KMS-11 (cell line): ENCODE measurements at regions not wholly inside any gene's neighbourhood (a gene's known extent, or its start where the extent isn't known, plus 50 kb on each side); places are given as distances from the start of the nearest gene placed in this dataset.

Experiments used
- H2AFZ ChIP-seq: fragments of 200-600 bp; sonication (generic); 2 replicates; pipeline ENCODE4 v1.6.1; 2016; ENCODE audit warnings: antibody characterized with exemption, mixed run types, low read depth
- H3K27ac ChIP-seq: fragments of 200-600 bp; sonication (generic); 2 replicates; pipeline ENCODE4 v1.6.1; 2016; ENCODE audit warnings: mild to moderate bottlenecking, mixed run types
- H3K27me3 ChIP-seq: fragments of 200-600 bp; sonication (generic); 2 replicates; pipeline ENCODE4 v1.6.1; 2017; ENCODE audit warnings: mild to moderate bottlenecking, low read depth, mixed run types, moderate library complexity; ENCODE audit not compliant: insufficient read depth
- H3K36me3 ChIP-seq: fragments of 200-600 bp; sonication (generic); 2 replicates; pipeline ENCODE4 v1.6.1; 2017; ENCODE audit warnings: mild to moderate bottlenecking, mixed run types; ENCODE audit not compliant: insufficient read depth
- H3K4me1 ChIP-seq: fragments of 200-600 bp; sonication (generic); 2 replicates; pipeline ENCODE4 v1.6.1; 2016; ENCODE audit warnings: mild to moderate bottlenecking, low read depth, mixed run types; ENCODE audit not compliant: poor library complexity, severe bottlenecking
- H3K4me2 ChIP-seq: fragments of 200-600 bp; sonication (generic); 2 replicates; pipeline ENCODE4 v1.7.0; 2016; ENCODE audit warnings: mild to moderate bottlenecking, mixed run types
- H3K4me3 ChIP-seq: fragments of 200-600 bp; sonication (generic); IDR thresholded peaks from 2 replicates; pipeline ENCODE4 v1.6.1; 2017; ENCODE audit warnings: low read depth, low read length, mixed read lengths; ENCODE audit not compliant: insufficient read depth
- H3K79me2 ChIP-seq: fragments of 200-600 bp; sonication (generic); 2 replicates; pipeline ENCODE4 v1.6.1; 2016; ENCODE audit warnings: low read depth, mixed run types; ENCODE audit not compliant: insufficient read depth
- H3K9ac ChIP-seq: fragments of 200-600 bp; sonication (generic); 2 replicates; pipeline ENCODE4 v1.6.1; 2016; ENCODE audit warnings: mild to moderate bottlenecking, mixed run types
- H4K20me1 ChIP-seq: fragments of 200-600 bp; sonication (generic); 2 replicates; pipeline ENCODE4 v1.6.1; 2016; ENCODE audit warnings: mild to moderate bottlenecking, mixed run types; ENCODE audit not compliant: insufficient read depth
- TF ChIP-seq, protein P1 (sequence below): fragments of 200-600 bp; sonication (generic); conservative IDR thresholded peaks from 2 replicates; pipeline ENCODE4 v1.6.1; 2017; ENCODE audit warnings: low read depth, mild to moderate bottlenecking, antibody characterized with exemption, low read length, moderate library complexity, mixed read lengths

DNA sequence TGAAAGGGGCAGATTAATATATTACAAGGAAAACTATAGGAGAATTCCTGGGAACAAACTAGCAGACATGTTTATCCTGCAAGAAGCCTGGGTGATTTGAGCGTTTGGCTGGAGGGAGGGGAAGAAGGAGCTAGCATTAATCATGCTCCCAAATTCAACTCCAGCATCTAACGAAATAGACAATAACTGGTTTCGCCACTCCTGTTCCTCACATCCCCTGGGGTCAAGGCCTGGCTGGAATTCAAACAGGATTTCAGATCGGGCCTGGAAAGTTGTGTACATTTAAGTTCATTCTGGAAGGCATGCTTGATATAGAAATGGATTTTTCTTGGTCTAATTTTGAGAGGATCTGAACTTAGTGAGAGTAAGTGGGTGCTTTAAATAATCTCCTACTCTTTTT is 126.1 kb upstream of the CTAGE1 start:
- Histone ChIP-seq H4K20me1 (no peaks in the 10 kb centered on the region), H3K4me3 (no peak overlapping the region), H3K36me3 (no peaks in the 10 kb centered on the region), H3K27ac (no peak overlapping the region), H3K4me1 (no peaks in the 10 kb centered on the region), H2AFZ (no peak overlapping the region), H3K27me3 (no peaks in the 10 kb centered on the region), H3K4me2 (no peak overlapping the region), H3K9ac (no peak overlapping the region), H3K79me2 (no peaks in the 10 kb centered on the region)
- TF ChIP-seq, protein P1, sequence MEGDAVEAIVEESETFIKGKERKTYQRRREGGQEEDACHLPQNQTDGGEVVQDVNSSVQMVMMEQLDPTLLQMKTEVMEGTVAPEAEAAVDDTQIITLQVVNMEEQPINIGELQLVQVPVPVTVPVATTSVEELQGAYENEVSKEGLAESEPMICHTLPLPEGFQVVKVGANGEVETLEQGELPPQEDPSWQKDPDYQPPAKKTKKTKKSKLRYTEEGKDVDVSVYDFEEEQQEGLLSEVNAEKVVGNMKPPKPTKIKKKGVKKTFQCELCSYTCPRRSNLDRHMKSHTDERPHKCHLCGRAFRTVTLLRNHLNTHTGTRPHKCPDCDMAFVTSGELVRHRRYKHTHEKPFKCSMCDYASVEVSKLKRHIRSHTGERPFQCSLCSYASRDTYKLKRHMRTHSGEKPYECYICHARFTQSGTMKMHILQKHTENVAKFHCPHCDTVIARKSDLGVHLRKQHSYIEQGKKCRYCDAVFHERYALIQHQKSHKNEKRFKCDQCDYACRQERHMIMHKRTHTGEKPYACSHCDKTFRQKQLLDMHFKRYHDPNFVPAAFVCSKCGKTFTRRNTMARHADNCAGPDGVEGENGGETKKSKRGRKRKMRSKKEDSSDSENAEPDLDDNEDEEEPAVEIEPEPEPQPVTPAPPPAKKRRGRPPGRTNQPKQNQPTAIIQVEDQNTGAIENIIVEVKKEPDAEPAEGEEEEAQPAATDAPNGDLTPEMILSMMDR: no peak

- H4K20me1 ChIP-seq: no peaks in the 10 kb centered on the region
- no peak overlapping the region for H3K27ac ChIP-seq
- no peaks in the 10 kb centered on the region for H3K4me1 ChIP-seq
- no peak overlapping the region for H3K9ac ChIP-seq
- H3K4me2 ChIP-seq: no peak overlapping the region
- H3K27me3 ChIP-seq: no peaks in the 10 kb centered on the region
- H3K79me2 ChIP-seq: no peaks in the 10 kb centered on the region
- H3K4me3 ChIP-seq: no peak overlapping the region
- TF ChIP-seq, protein P1: no peak
- no peak overlapping the region for H2AFZ ChIP-seq
- H3K36me3 ChIP-seq: no peaks in the 10 kb centered on the region
Measured at GRCh38 chr18:22544626-22545025, 126.9 kb upstream of the CTAGE1 start.

DNA sequence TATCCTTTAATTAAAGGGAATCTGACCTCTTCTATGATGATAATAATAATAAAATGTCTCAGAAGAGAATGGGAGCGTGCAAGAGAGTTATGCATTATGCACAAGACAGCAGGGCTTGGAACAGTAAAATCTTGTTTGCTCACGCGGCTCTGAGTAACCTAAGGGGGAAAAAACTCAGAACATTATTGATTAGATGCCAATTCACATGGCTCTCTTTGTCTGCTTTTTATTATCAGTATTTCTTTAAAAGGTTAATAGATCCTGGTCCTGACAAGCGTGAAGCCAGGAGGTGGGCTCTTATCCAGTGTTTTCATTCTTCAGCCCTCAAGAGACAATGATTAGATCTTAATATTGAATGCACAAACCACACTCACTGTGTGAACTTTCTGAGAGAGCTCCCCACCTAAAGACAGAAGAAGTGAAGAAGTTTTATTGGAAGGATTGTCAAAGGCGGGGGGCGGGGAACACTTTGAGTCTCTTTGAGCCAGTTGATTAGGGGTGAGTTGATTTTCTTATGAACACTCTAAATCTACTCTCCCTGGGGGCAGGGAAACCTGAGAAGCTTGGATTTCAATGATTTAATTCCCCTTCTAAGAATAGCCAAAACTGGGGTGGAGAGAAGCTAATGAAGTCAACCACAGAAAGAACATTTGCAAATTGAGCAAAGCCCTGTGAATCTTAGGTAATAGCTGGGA is 127.5 kb upstream of the CTAGE1 start:
- Histone ChIP-seq H3K79me2 (no peaks in the 10 kb centered on the region), H3K9ac (no peak overlapping the region), H3K4me3 (no peak overlapping the region), H4K20me1 (no peaks in the 10 kb centered on the region), H3K36me3 (no peaks in the 10 kb centered on the region), H3K4me1 (no peaks in the 10 kb centered on the region), H3K27ac (no peak overlapping the region), H3K27me3 (no peaks in the 10 kb centered on the region), H3K4me2 (no peak overlapping the region), H2AFZ (no peak overlapping the region)
- TF ChIP-seq, protein P1: no peak

GRCh38 chr18:22546905-22547570 is 129.3 kb upstream of the CTAGE1 start:
- Histone ChIP-seq H3K27ac (no peak overlapping the region), H3K27me3 (no peaks in the 10 kb centered on the region), H3K4me2 (no peak overlapping the region), H3K36me3 (no peaks in the 10 kb centered on the region; the same call in 1 of the 2 replicates), H4K20me1 (no peaks in the 10 kb centered on the region), H3K9ac (no peak overlapping the region), H2AFZ (no peak overlapping the region), H3K4me3 (no peak overlapping the region), H3K4me1 (no peaks in the 10 kb centered on the region), H3K79me2 (no peaks in the 10 kb centered on the region)
- TF ChIP-seq, protein P1: no peak
